K562 (cell line): ENCODE measurements at regions not wholly inside any gene's neighbourhood (a gene's known extent, or its start where the extent isn't known, plus 50 kb on each side); places are given as distances from the start of the nearest gene placed in this dataset.

Source experiments
- ARID3A ChIP-seq: IDR thresholded peaks from 2 replicates; pipeline ENCODE4 v1.6.1; 2012; ENCODE audit warnings: low read depth, low read length, improper control_type of control experiment, borderline replicate concordance
- E2F5 ChIP-seq: sonication (generic); formaldehyde crosslinking; IDR thresholded peaks from 2 replicates; pipeline ENCODE4 v1.8.0; 2022; ENCODE audit warnings: mild to moderate bottlenecking, missing genetic modification reagents
- TF ChIP-seq, protein P1 (sequence below), 2 experiments: fragments of 200-800 bp in 1 of 2; sonication (Bioruptor generic) in 1 of 2; sonication (generic) in 1 of 2; formaldehyde crosslinking in 1 of 2; IDR thresholded peaks in 1 of 2; conservative IDR thresholded peaks in 1 of 2; 2 replicates each; pipeline versions ENCODE4 v1.5.0 to v1.6.1; 2016 to 2020; ENCODE audit warnings: missing compliant biosample characterization in 1 of 2, missing genetic modification characterization in 1 of 2, missing genetic modification reagents in 1 of 2
- TF ChIP-seq, protein P2 (sequence below): fragments of 250-450 bp; sonication (Bioruptor Pico); IDR thresholded peaks from 2 replicates; pipeline ENCODE4 v1.5.0; 2022; ENCODE audit warnings: mild to moderate bottlenecking

DNA sequence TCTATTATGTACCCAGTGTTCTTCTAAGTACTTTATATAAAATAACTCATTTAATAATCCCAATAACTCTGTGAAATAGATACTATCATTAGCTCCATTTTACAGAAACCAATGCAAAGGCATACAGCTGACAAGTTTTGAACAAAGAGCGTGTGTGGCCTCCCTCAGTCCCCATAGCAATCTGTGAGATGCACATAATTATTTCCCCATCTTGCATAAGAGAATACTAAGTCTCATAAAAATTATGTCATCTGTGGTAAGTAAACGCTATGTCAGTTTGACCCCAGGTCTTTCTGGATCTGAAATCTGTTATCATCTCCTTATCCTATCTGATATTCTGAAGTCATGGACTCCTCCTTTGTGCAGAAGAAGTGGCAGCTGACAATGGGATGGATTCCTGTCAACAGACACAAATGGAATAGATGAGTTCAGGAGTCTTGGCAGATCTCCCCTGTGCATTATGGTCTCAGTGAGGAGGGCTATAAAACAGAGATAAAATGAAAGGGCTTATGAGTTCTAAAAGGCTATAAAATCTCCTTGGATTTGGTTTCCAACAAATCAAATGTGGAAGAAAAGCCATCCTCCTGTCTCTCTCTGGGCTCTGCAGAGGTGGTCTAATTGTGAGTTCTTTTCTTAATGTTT, 162.5 kb upstream of the TLE4 start:
- TF ChIP-seq, protein P1, sequence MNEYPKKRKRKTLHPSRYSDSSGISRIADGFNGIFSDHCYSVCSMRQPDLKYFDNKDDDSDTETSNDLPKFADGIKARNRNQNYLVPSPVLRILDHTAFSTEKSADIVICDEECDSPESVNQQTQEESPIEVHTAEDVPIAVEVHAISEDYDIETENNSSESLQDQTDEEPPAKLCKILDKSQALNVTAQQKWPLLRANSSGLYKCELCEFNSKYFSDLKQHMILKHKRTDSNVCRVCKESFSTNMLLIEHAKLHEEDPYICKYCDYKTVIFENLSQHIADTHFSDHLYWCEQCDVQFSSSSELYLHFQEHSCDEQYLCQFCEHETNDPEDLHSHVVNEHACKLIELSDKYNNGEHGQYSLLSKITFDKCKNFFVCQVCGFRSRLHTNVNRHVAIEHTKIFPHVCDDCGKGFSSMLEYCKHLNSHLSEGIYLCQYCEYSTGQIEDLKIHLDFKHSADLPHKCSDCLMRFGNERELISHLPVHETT (CRISPR knock-in tag; conservative IDR thresholded peaks at IDR 0.05 in 1 of 2, IDR thresholded peaks at IDR 0.05 in 1 of 2): no peak
- TF ChIP-seq, protein P2, sequence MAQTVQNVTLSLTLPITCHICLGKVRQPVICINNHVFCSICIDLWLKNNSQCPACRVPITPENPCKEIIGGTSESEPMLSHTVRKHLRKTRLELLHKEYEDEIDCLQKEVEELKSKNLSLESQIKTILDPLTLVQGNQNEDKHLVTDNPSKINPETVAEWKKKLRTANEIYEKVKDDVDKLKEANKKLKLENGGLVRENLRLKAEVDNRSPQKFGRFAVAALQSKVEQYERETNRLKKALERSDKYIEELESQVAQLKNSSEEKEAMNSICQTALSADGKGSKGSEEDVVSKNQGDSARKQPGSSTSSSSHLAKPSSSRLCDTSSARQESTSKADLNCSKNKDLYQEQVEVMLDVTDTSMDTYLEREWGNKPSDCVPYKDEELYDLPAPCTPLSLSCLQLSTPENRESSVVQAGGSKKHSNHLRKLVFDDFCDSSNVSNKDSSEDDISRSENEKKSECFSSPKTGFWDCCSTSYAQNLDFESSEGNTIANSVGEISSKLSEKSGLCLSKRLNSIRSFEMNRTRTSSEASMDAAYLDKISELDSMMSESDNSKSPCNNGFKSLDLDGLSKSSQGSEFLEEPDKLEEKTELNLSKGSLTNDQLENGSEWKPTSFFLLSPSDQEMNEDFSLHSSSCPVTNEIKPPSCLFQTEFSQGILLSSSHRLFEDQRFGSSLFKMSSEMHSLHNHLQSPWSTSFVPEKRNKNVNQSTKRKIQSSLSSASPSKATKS (CRISPR knock-in tag): no peak
- TF ChIP-seq E2F5 (CRISPR knock-in tag): no peak
- no peak for TF ChIP-seq ARID3A
